Activated CD8-positive, alpha-beta T cell treated with anti-CD3 and anti-CD28 coated beads, Interleukin-2, amount 10 ng/mL, durations not matched to agents 7 days and 5 days (primary cell): ENCODE measurements at regions not wholly inside any gene's neighbourhood (a gene's known extent, or its start where the extent isn't known, plus 50 kb on each side); places are given as distances from the start of the nearest gene placed in this dataset.

ENCODE experiments used
- ATAC-seq: fragments of 150-1000 bp; cut with Tn5 transposase; one replicate; pipeline ENCODE4 v1.10.0; 2021; ENCODE audit warnings: moderate library complexity
- CTCF ChIA-PET: fragments of 350-600 bp; sonication (Branson Sonifier 250); formaldehyde crosslinking; loops from one replicate; lab custom pipeline; 2021; ENCODE audit warnings: antibody characterized with exemption; lab: Charles Lee
- POLR2A ChIA-PET: fragments of 350-600 bp; sonication (Branson Sonifier 250); formaldehyde crosslinking; loops from one replicate; lab custom pipeline; 2021; ENCODE audit warnings: antibody characterized with exemption; lab: Charles Lee
- DNase-seq: peaks from one replicate; pipeline ENCODE4 v3.0.0-alpha.2; 2020
- H3K27ac Mint-ChIP-seq: one replicate; pipeline ENCODE4 v1.8.0; 2021; ENCODE audit warnings: mild to moderate bottlenecking, mixed read lengths
- H3K27me3 Mint-ChIP-seq: one replicate; pipeline ENCODE4 v1.8.0; 2021; ENCODE audit warnings: low read depth, mixed read lengths
- H3K36me3 Mint-ChIP-seq: one replicate; pipeline ENCODE4 v1.8.0; 2021; ENCODE audit warnings: low read depth, mixed read lengths
- H3K4me1 Mint-ChIP-seq: one replicate; pipeline ENCODE4 v1.8.0; 2021; ENCODE audit warnings: low read depth, mixed read lengths
- H3K4me3 Mint-ChIP-seq: one replicate; pipeline ENCODE4 v1.8.0; 2021; ENCODE audit warnings: mild to moderate bottlenecking, mixed read lengths
- H3K9me3 Mint-ChIP-seq: one replicate; pipeline ENCODE4 v1.8.0; 2022; ENCODE audit warnings: mixed read lengths; ENCODE audit not compliant: insufficient read depth

- POLR2A ChIA-PET, result no interaction called here
- Mint-ChIP-seq H3K9me3 (no peaks in the 10 kb centered on the region), H3K36me3 (no peaks in the 10 kb centered on the region), H3K4me3 (no peak overlapping the region), H3K4me1 (no peaks in the 10 kb centered on the region), H3K27ac (no peak overlapping the region), H3K27me3 (no peaks in the 10 kb centered on the region)
- CTCF ChIA-PET, result no interaction called here
- ATAC-seq (no peak), DNase-seq (no peak)
Measured at GRCh38 chr4:23485801-23486200, 404.0 kb downstream of the PPARGC1A start.

- Mint-ChIP-seq H3K4me1 (no peaks in the 10 kb centered on the region), H3K27ac (no peak overlapping the region), H3K36me3 (no peaks in the 10 kb centered on the region), H3K27me3 (no peaks in the 10 kb centered on the region), H3K9me3 (no peaks in the 10 kb centered on the region), H3K4me3 (no peak overlapping the region)
- ChIA-PET CTCF (no interaction called here), POLR2A (no interaction called here)
- ATAC-seq, result no peak
- DNase-seq, result no peak
Measured at GRCh38 chr4:23484689-23485088, 405.2 kb downstream of the PPARGC1A start.

- no peaks in the 10 kb centered on the region for H3K36me3 Mint-ChIP-seq
- CTCF ChIA-PET, result no interaction called here
- no peaks in the 10 kb centered on the region for H3K27me3 Mint-ChIP-seq
- no peak for DNase-seq
- POLR2A ChIA-PET, result no interaction called here
- H3K9me3 Mint-ChIP-seq, result peaks cover 6% of the 10 kb centered on the region
- H3K4me3 Mint-ChIP-seq, result no peak overlapping the region
- no peaks in the 10 kb centered on the region for H3K4me1 Mint-ChIP-seq
- no peak for ATAC-seq
- H3K27ac Mint-ChIP-seq, result no peak overlapping the region
Measured at GRCh38 chr4:23483320-23483960, 406.4 kb downstream of the PPARGC1A start.

GRCh38 chr4:23481566-23481965 is 408.3 kb downstream of the PPARGC1A start:
- DNase-seq (no peak), ATAC-seq (no peak)
- no peak overlapping the region for H3K27ac Mint-ChIP-seq
- no peaks in the 10 kb centered on the region for H3K4me1 Mint-ChIP-seq
- ChIA-PET POLR2A (no interaction called here), CTCF (no interaction called here)
- H3K4me3 Mint-ChIP-seq, result no peak overlapping the region
- H3K9me3 Mint-ChIP-seq, result peaks cover 8% of the 10 kb centered on the region
- H3K27me3 Mint-ChIP-seq, result no peaks in the 10 kb centered on the region
- H3K36me3 Mint-ChIP-seq, result no peaks in the 10 kb centered on the region

DNA sequence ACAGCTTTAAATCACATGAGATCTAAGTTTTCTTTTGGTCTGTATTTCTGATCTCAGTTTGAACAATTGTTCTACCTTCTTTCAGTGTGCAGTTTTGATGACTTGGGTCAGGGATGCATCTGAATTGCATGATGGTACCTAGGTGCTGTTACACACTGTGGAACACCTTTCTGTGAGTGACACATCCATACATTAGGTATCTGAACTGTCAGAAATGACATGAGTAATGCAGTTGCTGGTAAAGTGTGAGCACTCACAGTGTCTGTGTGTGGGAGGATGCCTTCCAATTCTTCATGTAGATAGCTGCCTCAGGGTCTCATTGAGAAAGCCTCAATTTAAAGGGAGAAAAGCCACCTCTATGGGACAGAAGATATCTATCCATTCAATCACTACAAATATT is 411.9 kb downstream of the PPARGC1A start:
- H3K27ac Mint-ChIP-seq, result no peak overlapping the region
- H3K9me3 Mint-ChIP-seq, result peaks cover 8% of the 10 kb centered on the region
- no peak overlapping the region for H3K4me3 Mint-ChIP-seq
- ChIA-PET CTCF (no interaction called here), POLR2A (no interaction called here)
- no peak for DNase-seq
- no peak for ATAC-seq
- no peaks in the 10 kb centered on the region for H3K27me3 Mint-ChIP-seq
- H3K36me3 Mint-ChIP-seq, result no peaks in the 10 kb centered on the region
- H3K4me1 Mint-ChIP-seq, result no peaks in the 10 kb centered on the region

DNA sequence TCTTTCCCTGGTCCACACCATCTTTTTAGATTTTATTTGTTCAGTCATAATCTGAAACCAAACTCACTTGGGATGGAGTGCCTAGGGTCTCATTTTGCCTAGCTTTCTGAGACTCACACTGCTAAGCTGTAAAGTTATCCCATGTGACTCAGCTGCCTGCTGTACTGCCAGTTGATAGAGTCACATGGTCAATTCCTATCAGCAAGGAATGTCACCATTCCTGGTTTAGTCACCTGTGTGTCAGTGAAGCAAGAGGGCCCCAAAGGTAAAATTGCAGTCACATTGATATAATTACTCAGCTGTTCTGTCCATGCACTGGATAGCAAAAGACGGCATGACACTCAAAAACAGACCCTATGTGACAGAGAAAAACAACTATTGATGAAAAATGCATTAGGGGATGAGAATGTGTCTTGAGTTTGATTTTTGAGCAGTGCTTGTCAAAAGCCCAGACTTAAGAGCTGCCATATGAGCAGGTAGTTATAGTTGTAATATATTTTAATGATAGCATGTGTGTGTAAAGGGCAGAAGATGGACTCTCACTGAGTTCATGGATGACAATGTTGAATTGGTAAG is 413.2 kb downstream of the PPARGC1A start:
- Mint-ChIP-seq H3K4me1 (no peaks in the 10 kb centered on the region), H3K36me3 (no peaks in the 10 kb centered on the region), H3K4me3 (no peak overlapping the region), H3K9me3 (peaks cover 15% of the 10 kb centered on the region), H3K27ac (no peak overlapping the region), H3K27me3 (no peaks in the 10 kb centered on the region)
- CTCF ChIA-PET, result no interaction called here
- POLR2A ChIA-PET, result no interaction called here
- DNase-seq (no peak), ATAC-seq (no peak)

DNA sequence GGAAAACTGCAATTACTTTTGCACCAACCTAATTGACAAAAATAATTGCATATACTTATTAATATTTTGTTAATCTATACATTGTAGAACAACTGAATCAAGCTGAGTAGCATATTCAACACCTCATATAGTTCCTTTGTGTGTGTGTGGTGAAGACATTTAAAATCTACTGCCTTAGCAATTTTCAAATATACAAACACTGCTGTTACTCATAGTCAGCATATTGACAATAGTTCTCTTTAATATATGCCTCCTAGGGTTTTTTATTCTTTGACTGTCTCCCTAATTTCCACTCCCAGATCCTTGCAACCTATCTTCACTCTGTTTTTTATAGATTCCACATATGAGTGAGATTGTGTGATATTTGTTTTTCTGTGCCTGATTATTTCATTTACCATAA is 426.8 kb downstream of the PPARGC1A start:
- H3K27me3 Mint-ChIP-seq, result no peaks in the 10 kb centered on the region

DNA sequence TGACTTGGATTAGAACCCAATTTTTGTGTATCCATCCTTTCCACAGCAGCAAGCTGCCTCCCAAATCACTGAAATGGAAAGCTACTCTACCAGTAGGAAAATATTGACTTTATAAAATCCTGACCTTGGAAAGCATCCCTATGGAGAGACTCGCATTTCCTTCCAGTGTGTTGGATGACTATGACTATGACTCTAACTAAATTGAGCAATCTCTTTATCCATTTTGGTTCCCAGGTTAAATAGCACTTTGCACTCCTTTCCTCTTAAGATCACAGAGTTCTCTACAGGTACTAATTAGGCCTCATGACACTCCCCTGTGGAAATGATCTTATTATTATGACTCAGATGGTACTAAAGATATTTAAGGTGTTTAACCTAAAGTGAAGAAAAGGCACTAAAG is 431.8 kb downstream of the PPARGC1A start:
- Mint-ChIP-seq H3K36me3 (no peaks in the 10 kb centered on the region), H3K4me3 (no peak overlapping the region)
- POLR2A ChIA-PET, result no interaction called here

More for the DNA sequence above, 426.8 kb downstream of the PPARGC1A start:
- H3K4me3 Mint-ChIP-seq, result no peak overlapping the region
- H3K4me1 Mint-ChIP-seq, result no peaks in the 10 kb centered on the region
- H3K27ac Mint-ChIP-seq, result no peak overlapping the region
- ChIA-PET POLR2A (no interaction called here), CTCF (no interaction called here)
- DNase-seq (no peak), ATAC-seq (no peak)
- H3K36me3 Mint-ChIP-seq, result no peaks in the 10 kb centered on the region
- peaks cover 7% of the 10 kb centered on the region for H3K9me3 Mint-ChIP-seq

GRCh38 chr4:23456864-23457263 is 433.0 kb downstream of the PPARGC1A start:
- H3K36me3 Mint-ChIP-seq, result no peaks in the 10 kb centered on the region
- CTCF ChIA-PET, result no interaction called here
- no peaks in the 10 kb centered on the region for H3K9me3 Mint-ChIP-seq
- no peaks in the 10 kb centered on the region for H3K4me1 Mint-ChIP-seq
- no peak for ATAC-seq
- POLR2A ChIA-PET, result no interaction called here
- no peak overlapping the region for H3K27ac Mint-ChIP-seq
- no peak overlapping the region for H3K4me3 Mint-ChIP-seq
- H3K27me3 Mint-ChIP-seq, result no peaks in the 10 kb centered on the region
- no peak for DNase-seq

More for the DNA sequence above, 431.8 kb downstream of the PPARGC1A start:
- DNase-seq (no peak), ATAC-seq (no peak)
- CTCF ChIA-PET, result interaction anchor here (0.6 kb wide), 1 partner anchor 1607 kb away, joined by 3 read pairs; no protein-coding TSS in a partner anchor
- H3K9me3 Mint-ChIP-seq, result no peaks in the 10 kb centered on the region
- H3K4me1 Mint-ChIP-seq, result no peaks in the 10 kb centered on the region
- no peaks in the 10 kb centered on the region for H3K27me3 Mint-ChIP-seq
- H3K27ac Mint-ChIP-seq, result no peak overlapping the region

DNA sequence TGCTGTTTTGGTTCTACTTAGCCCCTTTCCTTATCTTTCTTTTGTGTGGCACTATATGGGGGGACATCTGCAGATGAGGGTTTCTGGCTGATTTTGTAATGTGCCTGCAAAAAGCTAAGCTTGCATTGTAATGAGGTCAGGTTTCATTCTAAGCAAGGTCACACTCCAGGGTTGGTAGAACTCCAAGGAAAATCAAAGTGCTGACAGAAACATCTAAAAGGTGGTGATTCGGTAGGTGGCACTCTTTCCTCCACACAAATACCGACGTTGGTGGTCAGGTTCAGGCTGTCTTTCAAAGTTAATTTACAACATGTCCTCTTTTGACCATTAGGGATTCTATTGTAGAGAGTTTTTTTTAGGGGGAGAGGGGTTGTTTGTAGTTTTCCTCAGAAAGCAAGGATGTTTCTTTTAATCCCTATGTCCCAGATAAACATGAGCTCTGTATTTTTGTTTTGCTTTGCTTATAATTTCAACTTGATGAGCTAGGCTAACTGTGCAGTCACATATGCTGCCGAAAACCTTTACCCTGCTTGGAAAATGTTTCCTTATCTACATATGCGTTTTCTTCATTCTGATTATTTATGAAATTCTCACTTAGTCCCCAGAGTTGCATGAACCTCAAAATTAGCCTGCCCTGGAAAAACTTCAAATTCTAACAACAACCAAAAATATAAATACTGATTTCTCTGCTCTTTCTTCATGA is 434.2 kb downstream of the PPARGC1A start:
- Mint-ChIP-seq H3K9me3 (no peaks in the 10 kb centered on the region), H3K4me1 (no peaks in the 10 kb centered on the region), H3K27ac (no peak overlapping the region), H3K36me3 (no peaks in the 10 kb centered on the region), H3K27me3 (no peaks in the 10 kb centered on the region), H3K4me3 (no peak overlapping the region)
- ChIA-PET POLR2A (no interaction called here), CTCF (no interaction called here)
- no peak for ATAC-seq
- DNase-seq, result no peak

DNA sequence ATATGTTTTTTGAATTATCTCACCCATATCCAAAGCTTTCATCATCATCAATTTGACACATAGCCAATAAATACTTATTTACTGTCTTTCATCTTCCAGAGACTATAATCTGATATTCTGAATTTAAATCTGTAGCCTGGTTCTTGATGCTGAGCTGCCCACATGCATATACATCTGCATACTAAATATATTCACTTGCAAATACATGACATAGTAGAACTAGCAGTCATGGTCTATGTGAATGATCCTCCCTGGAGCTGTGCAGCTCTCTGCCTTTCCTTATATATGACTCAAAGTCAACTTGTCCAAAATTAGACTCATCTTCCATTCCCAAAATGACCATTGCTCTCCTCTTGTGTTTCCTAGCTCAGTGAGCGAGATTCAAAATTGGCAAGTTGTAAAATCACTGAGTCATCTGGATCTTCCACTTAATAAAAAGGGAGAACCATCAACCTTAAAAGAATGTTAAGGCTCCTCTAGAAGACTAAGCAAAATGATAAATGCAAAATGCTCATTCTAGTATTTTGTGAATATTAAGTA is 448.2 kb downstream of the PPARGC1A start:
- Mint-ChIP-seq H3K4me1 (no peaks in the 10 kb centered on the region), H3K4me3 (no peak overlapping the region), H3K27ac (no peak overlapping the region), H3K27me3 (no peaks in the 10 kb centered on the region), H3K36me3 (no peaks in the 10 kb centered on the region), H3K9me3 (peaks cover 4% of the 10 kb centered on the region)
- ATAC-seq (no peak), DNase-seq (no peak)
- CTCF ChIA-PET, result no interaction called here
- POLR2A ChIA-PET, result no interaction called here

- Mint-ChIP-seq H3K9me3 (no peaks in the 10 kb centered on the region), H3K27ac (no peak overlapping the region), H3K4me3 (no peak overlapping the region), H3K4me1 (no peaks in the 10 kb centered on the region), H3K27me3 (no peaks in the 10 kb centered on the region), H3K36me3 (no peaks in the 10 kb centered on the region)
- ATAC-seq, result no peak
- ChIA-PET POLR2A (no interaction called here), CTCF (no interaction called here)
- DNase-seq, result no peak
Measured at GRCh38 chr4:23438764-23439163, 451.1 kb downstream of the PPARGC1A start.
